Gastroesophageal sphincter (tissue), 4 donors: ENCODE measurements at regions not wholly inside any gene's neighbourhood (a gene's known extent, or its start where the extent isn't known, plus 50 kb on each side); places are given as distances from the start of the nearest gene placed in this dataset.

Source experiments
- ATAC-seq: fragments of 150-250 bp; one replicate; pipeline ENCODE4 v1.9.1; 2016; ENCODE audit warnings: mild to moderate bottlenecking, moderate library complexity
- H3K27ac ChIP-seq, 4 donors: fragments of 200-600 bp; sonication (generic) in 3 of 4; 1 replicate in 3 of 4; 2 replicates in 1 of 4; pipeline ENCODE4 v1.5.1; 2016 to 2019
- H3K27me3 ChIP-seq: fragments of 200-600 bp; sonication (generic); one replicate; pipeline ENCODE4 v1.5.1; 2019
- H3K36me3 ChIP-seq, 2 donors: fragments of 200-600 bp; sonication (generic); one replicate each; pipeline ENCODE4 v1.5.1; 2019; ENCODE audit warnings: control low read depth in 1 of 2
- H3K4me1 ChIP-seq, 3 donors: fragments of 200-600 bp; sonication (generic); 1 replicate in 2 of 3; 2 replicates in 1 of 3; pipeline ENCODE4 v1.5.1; 2016 to 2019; ENCODE audit warnings: control low read depth in 2 of 3
- H3K4me3 ChIP-seq, 2 donors: fragments of 200-600 bp; sonication (generic); one replicate each; pipeline ENCODE4 v1.5.1; 2019; ENCODE audit warnings: mild to moderate bottlenecking in 1 of 2, moderate library complexity in 1 of 2
- H3K9me3 ChIP-seq, 3 donors: fragments of 200-600 bp; sonication (generic); one replicate each; pipeline ENCODE4 v1.5.1; 2017 to 2019; ENCODE audit warnings: control low read depth in 2 of 3
- CTCF ChIP-seq, 4 experiments: fragments of 200-600 bp in 2 of 4; fragments of 450-650 bp in 2 of 4; sonication (generic) in 1 of 4; IDR thresholded peaks; one replicate each; pipeline ENCODE4 v1.5.1; 2017 to 2019; ENCODE audit warnings: antibody characterized with exemption in 4 of 4, mild to moderate bottlenecking in 2 of 4, moderate library complexity in 2 of 4
- EP300 ChIP-seq: sonication (generic); formaldehyde crosslinking; IDR thresholded peaks from one replicate; pipeline ENCODE4 v1.6.1; 2017; ENCODE audit warnings: antibody characterized with exemption, mild to moderate bottlenecking
- POLR2A ChIP-seq, 2 donors: fragments of 450-650 bp; IDR thresholded peaks; one replicate each; pipeline ENCODE4 v1.6.1; 2017; ENCODE audit warnings: antibody characterized with exemption in 2 of 2, mild to moderate bottlenecking in 2 of 2, moderate library complexity in 1 of 2
- POLR2AphosphoS5 ChIP-seq: sonication (generic); formaldehyde crosslinking; IDR thresholded peaks from one replicate; pipeline ENCODE4 v1.6.1; 2017; ENCODE audit warnings: antibody characterized with exemption
- WGBS, 2 donors: methylation state at CpG; one replicate each; pipeline ENCODE4 v1.1.5; 2018; ENCODE audit warnings: low coverage in 1 of 2; 5-methylcytosine and 5-hydroxymethylcytosine counted together

- no peak for TF ChIP-seq CTCF (IDR thresholded peaks at IDR 0.05)
- TF ChIP-seq POLR2A (IDR thresholded peaks at IDR 0.05) = no peak
- TF ChIP-seq POLR2AphosphoS5 = no peak
- H3K4me3 ChIP-seq = no peak overlapping the region
- 89 to 90% methylated on average over 2 to 7 of the region's 7 CpGs for WGBS, 2 donors
- no peaks in the 10 kb centered on the region for H3K9me3 ChIP-seq
- no peaks in the 10 kb centered on the region for H3K36me3 ChIP-seq
- ATAC-seq = no peak
- no peaks in the 10 kb centered on the region for H3K4me1 ChIP-seq
- no peak overlapping the region for H3K27ac ChIP-seq
- H3K27me3 ChIP-seq = no peaks in the 10 kb centered on the region
Observed at GRCh38 chr11:128226106-128226716, 361.1 kb downstream of the ETS1 start.

GRCh38 chr11:128222245-128222884, 365.0 kb downstream of the ETS1 start:
- Histone ChIP-seq H3K4me1 (no peaks in the 10 kb centered on the region), H3K27ac (no peak overlapping the region), H3K27me3 (no peaks in the 10 kb centered on the region), H3K9me3 (no peaks in the 10 kb centered on the region), H3K36me3 (no peaks in the 10 kb centered on the region), H3K4me3 (no peak overlapping the region)
- 65 to 85% methylated on average over 4 to 5 of the region's 5 CpGs for WGBS, 2 donors
- TF ChIP-seq POLR2A (IDR thresholded peaks at IDR 0.05) (no peak), EP300 (no peak), CTCF (IDR thresholded peaks at IDR 0.05) (no peak), POLR2AphosphoS5 (no peak)
- no peak for ATAC-seq

GRCh38 chr11:128219731-128220120, 367.6 kb downstream of the ETS1 start:
- no peak for ATAC-seq
- TF ChIP-seq POLR2A (IDR thresholded peaks at IDR 0.05) (no peak), POLR2AphosphoS5 (no peak), CTCF (IDR thresholded peaks at IDR 0.05) (no peak), EP300 (no peak)
- no peaks in the 10 kb centered on the region for H3K4me1 ChIP-seq
- H3K27ac ChIP-seq = no peak overlapping the region
- 64 to 80% methylated on average over 4 of the region's 4 CpGs for WGBS, 2 donors
- H3K9me3 ChIP-seq = no peaks in the 10 kb centered on the region
- H3K4me3 ChIP-seq = no peak overlapping the region
- H3K27me3 ChIP-seq = no peaks in the 10 kb centered on the region
- no peaks in the 10 kb centered on the region for H3K36me3 ChIP-seq

GRCh38 chr11:128216198-128216597, 371.2 kb downstream of the ETS1 start:
- Histone ChIP-seq H3K9me3 (no peaks in the 10 kb centered on the region), H3K36me3 (no peaks in the 10 kb centered on the region), H3K4me3 (no peak overlapping the region), H3K27me3 (no peaks in the 10 kb centered on the region), H3K27ac (no peak overlapping the region), H3K4me1 (peaks cover 0 to 5% (median 0%) of the 10 kb centered on the region in 3 donors)
- WGBS, 2 donors = 90 to 100% methylated on average over 1 of the region's 1 CpG
- ATAC-seq = no peak
- no peak for TF ChIP-seq EP300
- no peak for TF ChIP-seq POLR2AphosphoS5
- TF ChIP-seq CTCF (IDR thresholded peaks at IDR 0.05) = no peak
- TF ChIP-seq POLR2A (IDR thresholded peaks at IDR 0.05) = no peak

GRCh38 chr11:128215238-128215882, 372.0 kb downstream of the ETS1 start:
- Histone ChIP-seq H3K27ac (no peak overlapping the region), H3K4me1 (peaks cover 0 to 12% (median 0%) of the 10 kb centered on the region in 3 donors), H3K9me3 (no peaks in the 10 kb centered on the region), H3K4me3 (no peak overlapping the region), H3K27me3 (no peaks in the 10 kb centered on the region), H3K36me3 (no peaks in the 10 kb centered on the region)
- no peak for ATAC-seq
- WGBS, 2 donors = 100% methylated on average over 4 to 5 of the region's 28 CpGs
- TF ChIP-seq EP300 (no peak), POLR2AphosphoS5 (no peak), POLR2A (IDR thresholded peaks at IDR 0.05) (no peak), CTCF (IDR thresholded peaks at IDR 0.05) (no peak)
